Activated naive CD4-positive, alpha-beta T cell treated with anti-CD3 and anti-CD28 coated beads for 36 hours (primary cell): ENCODE measurements at regions not wholly inside any gene's neighbourhood (a gene's known extent, or its start where the extent isn't known, plus 50 kb on each side); places are given as distances from the start of the nearest gene placed in this dataset.

Experiments
- CTCF ChIA-PET: fragments of 350-600 bp; sonication (Branson Sonifier 250); formaldehyde crosslinking; loops from one replicate; lab custom pipeline; 2021; ENCODE audit warnings: antibody characterized with exemption; lab: Charles Lee
- DNase-seq: peaks from one replicate; pipeline ENCODE4 v3.0.0-alpha.2; 2020
- H3K27ac Mint-ChIP-seq: one replicate; pipeline ENCODE4 v1.8.0; 2021; ENCODE audit warnings: mild to moderate bottlenecking, mixed read lengths
- H3K27me3 Mint-ChIP-seq: one replicate; pipeline ENCODE4 v1.8.0; 2021; ENCODE audit warnings: low read depth, mixed read lengths
- H3K36me3 Mint-ChIP-seq: one replicate; pipeline ENCODE4 v1.8.0; 2021; ENCODE audit warnings: low read depth, mixed read lengths
- H3K4me1 Mint-ChIP-seq: one replicate; pipeline ENCODE4 v1.8.0; 2021; ENCODE audit warnings: low read depth, mixed read lengths
- H3K4me3 Mint-ChIP-seq: one replicate; pipeline ENCODE4 v1.8.0; 2021; ENCODE audit warnings: mild to moderate bottlenecking, moderate library complexity, mixed read lengths
- H3K9me3 Mint-ChIP-seq: one replicate; pipeline ENCODE4 v1.8.0; 2021; ENCODE audit warnings: mixed read lengths
- intact Hi-C: fragments of 100-400 bp; cut with micrococcal nuclease; formaldehyde crosslinking; loops from one replicate; pipeline ENCODE4 v1.15.1; 2023

GRCh38 chr3:102079809-102080197 lies 230.5 kb downstream of the NFKBIZ start:
- Mint-ChIP-seq H3K27ac (no peak overlapping the region), H3K4me1 (peaks cover 55% of the 10 kb centered on the region), H3K9me3 (peaks cover 4% of the 10 kb centered on the region), H3K36me3 (peaks cover 7% of the 10 kb centered on the region), H3K27me3 (no peaks in the 10 kb centered on the region), H3K4me3 (peak overlapping the region; percentile 23)
- peak; percentile 59 for DNase-seq
- intact Hi-C loops: loop anchor here (1.0 to 10.0 kb wide), 2 partner anchors 34 to 565 kb away; partner anchors contain the start of gene SENP7
- CTCF ChIA-PET: interaction anchor here (0.9 to 1.5 kb wide), 3 partner anchors 17 to 266 kb away, joined by 3 to 5 read pairs (median 5); no protein-coding TSS in a partner anchor

- intact Hi-C loops: loop anchor here (10.0 kb wide), 1 partner anchor 567 kb away; the partner anchor contains the start of gene SENP7
- H3K27me3 Mint-ChIP-seq: no peaks in the 10 kb centered on the region
- CTCF ChIA-PET: no interaction called here
- no peak overlapping the region for H3K4me3 Mint-ChIP-seq
- H3K36me3 Mint-ChIP-seq: peaks cover 5% of the 10 kb centered on the region
- H3K4me1 Mint-ChIP-seq: peaks cover 63% of the 10 kb centered on the region
- peaks cover 2% of the 10 kb centered on the region for H3K9me3 Mint-ChIP-seq
- DNase-seq: no peak
- H3K27ac Mint-ChIP-seq: no peak overlapping the region
Measured at GRCh38 chr3:102081572-102082289, 232.4 kb downstream of the NFKBIZ start.

GRCh38 chr3:102083473-102083872 lies 234.2 kb downstream of the NFKBIZ start:
- Mint-ChIP-seq H3K4me3 (no peak overlapping the region), H3K4me1 (peaks cover 52% of the 10 kb centered on the region), H3K27ac (no peak overlapping the region), H3K9me3 (no peaks in the 10 kb centered on the region), H3K27me3 (no peaks in the 10 kb centered on the region), H3K36me3 (peaks cover 3% of the 10 kb centered on the region)
- no peak for DNase-seq
- CTCF ChIA-PET: interaction anchor here (0.8 to 1.7 kb wide), 2 partner anchors 14 to 26 kb away, joined by 3 to 4 read pairs; no protein-coding TSS in a partner anchor
- intact Hi-C loops: loop anchor here (10.0 kb wide), 1 partner anchor 569 kb away; the partner anchor contains the start of gene SENP7

- intact Hi-C loops: loop anchor here (2.0 to 10.0 kb wide), 3 partner anchors 257 to 569 kb away; partner anchors contain the start of genes CEP97 and SENP7
- Mint-ChIP-seq H3K36me3 (peaks cover 3% of the 10 kb centered on the region), H3K27me3 (no peaks in the 10 kb centered on the region), H3K4me3 (no peak overlapping the region), H3K9me3 (no peaks in the 10 kb centered on the region), H3K27ac (no peak overlapping the region), H3K4me1 (peaks cover 46% of the 10 kb centered on the region)
- CTCF ChIA-PET: interaction anchor here (1.1 to 1.7 kb wide), 2 partner anchors 26 to 108 kb away, joined by 3 read pairs; no protein-coding TSS in a partner anchor
- DNase-seq: no peak
Measured at GRCh38 chr3:102084006-102084405, 234.7 kb downstream of the NFKBIZ start.

- Mint-ChIP-seq H3K4me3 (no peak overlapping the region), H3K36me3 (peaks cover 3% of the 10 kb centered on the region), H3K4me1 (peaks cover 39% of the 10 kb centered on the region), H3K27ac (no peak overlapping the region), H3K27me3 (no peaks in the 10 kb centered on the region), H3K9me3 (no peaks in the 10 kb centered on the region)
- intact Hi-C loops: loop anchor here (1.0 to 10.0 kb wide), 10 partner anchors 15 to 570 kb away; partner anchors contain the start of genes CEP97 and SENP7
- peak; percentile 41 for DNase-seq
- CTCF ChIA-PET: interaction anchor here (1.1 to 1.7 kb wide), 4 partner anchors 25 to 270 kb away, joined by 3 to 7 read pairs (median 3); no protein-coding TSS in a partner anchor
Measured at GRCh38 chr3:102084704-102085103, 235.4 kb downstream of the NFKBIZ start.

GRCh38 chr3:102085431-102086176 lies 236.3 kb downstream of the NFKBIZ start:
- intact Hi-C loops: loop anchor here (1.0 to 10.0 kb wide), 11 partner anchors 16 to 571 kb away; partner anchors contain the start of genes CEP97 and SENP7
- H3K4me3 Mint-ChIP-seq: no peak overlapping the region
- no peaks in the 10 kb centered on the region for H3K9me3 Mint-ChIP-seq
- peaks cover 2% of the 10 kb centered on the region for H3K36me3 Mint-ChIP-seq
- H3K27me3 Mint-ChIP-seq: no peaks in the 10 kb centered on the region
- peak; percentile 50 for DNase-seq
- CTCF ChIA-PET: interaction anchor here (0.9 to 1.5 kb wide), 5 partner anchors 26 to 271 kb away, joined by 3 to 7 read pairs (median 3); no protein-coding TSS in a partner anchor
- H3K4me1 Mint-ChIP-seq: peaks cover 32% of the 10 kb centered on the region
- peak overlapping the region; percentile 70 for H3K27ac Mint-ChIP-seq

GRCh38 chr3:102087236-102087635 lies 237.9 kb downstream of the NFKBIZ start:
- intact Hi-C loops: loop anchor here (10.0 kb wide), 1 partner anchor 572 kb away; the partner anchor contains the start of gene SENP7

GRCh38 chr3:102089239-102089638 lies 239.9 kb downstream of the NFKBIZ start:
- Mint-ChIP-seq H3K36me3 (no peaks in the 10 kb centered on the region), H3K4me1 (peaks cover 45% of the 10 kb centered on the region), H3K9me3 (no peaks in the 10 kb centered on the region), H3K27ac (no peak overlapping the region), H3K27me3 (no peaks in the 10 kb centered on the region), H3K4me3 (no peak overlapping the region)
- DNase-seq: no peak
- intact Hi-C loops: loop anchor here (10.0 kb wide), 1 partner anchor 574 kb away; the partner anchor contains the start of gene SENP7
- CTCF ChIA-PET: interaction anchor here (0.7 to 1.2 kb wide), 3 partner anchors 14 to 275 kb away, joined by 3 to 4 read pairs (median 4); no protein-coding TSS in a partner anchor

More at GRCh38 chr3:102087236-102087635, 237.9 kb downstream of the NFKBIZ start:
- H3K4me3 Mint-ChIP-seq: no peak overlapping the region
- no peaks in the 10 kb centered on the region for H3K9me3 Mint-ChIP-seq
- H3K27ac Mint-ChIP-seq: no peak overlapping the region
- H3K4me1 Mint-ChIP-seq: peaks cover 28% of the 10 kb centered on the region
- DNase-seq: no peak
- H3K27me3 Mint-ChIP-seq: no peaks in the 10 kb centered on the region
- peaks cover 2% of the 10 kb centered on the region for H3K36me3 Mint-ChIP-seq
- CTCF ChIA-PET: no interaction called here

- Mint-ChIP-seq H3K4me3 (no peak overlapping the region), H3K27me3 (no peaks in the 10 kb centered on the region), H3K27ac (no peak overlapping the region), H3K9me3 (no peaks in the 10 kb centered on the region), H3K4me1 (peaks cover 43% of the 10 kb centered on the region), H3K36me3 (no peaks in the 10 kb centered on the region)
- no peak for DNase-seq
- intact Hi-C loops: loop anchor here (10.0 kb wide), 1 partner anchor 575 kb away; the partner anchor contains the start of gene SENP7
- CTCF ChIA-PET: interaction anchor here (1.0 to 1.2 kb wide), 2 partner anchors 13 to 276 kb away, joined by 4 read pairs; no protein-coding TSS in a partner anchor
Measured at GRCh38 chr3:102089904-102090720, 240.8 kb downstream of the NFKBIZ start.

- Mint-ChIP-seq H3K27ac (no peak overlapping the region), H3K27me3 (no peaks in the 10 kb centered on the region), H3K4me3 (no peak overlapping the region), H3K36me3 (no peaks in the 10 kb centered on the region), H3K9me3 (no peaks in the 10 kb centered on the region), H3K4me1 (peaks cover 38% of the 10 kb centered on the region)
- DNase-seq: no peak
- CTCF ChIA-PET: no interaction called here
- intact Hi-C loops: no loop called here
Measured at GRCh38 chr3:102090721-102091045, 241.4 kb downstream of the NFKBIZ start.

- H3K9me3 Mint-ChIP-seq: no peaks in the 10 kb centered on the region
- H3K4me1 Mint-ChIP-seq: peaks cover 35% of the 10 kb centered on the region
- CTCF ChIA-PET: no interaction called here
- H3K27ac Mint-ChIP-seq: peak overlapping the region; percentile 22
- H3K36me3 Mint-ChIP-seq: no peaks in the 10 kb centered on the region
- intact Hi-C loops: no loop called here
- H3K27me3 Mint-ChIP-seq: no peaks in the 10 kb centered on the region
- H3K4me3 Mint-ChIP-seq: no peak overlapping the region
- no peak for DNase-seq
Measured at GRCh38 chr3:102091358-102091757, 242.0 kb downstream of the NFKBIZ start.
